GM23248 (cell line): ENCODE measurements at regions not wholly inside any gene's neighbourhood (a gene's known extent, or its start where the extent isn't known, plus 50 kb on each side); places are given as distances from the start of the nearest gene placed in this dataset.

ENCODE experiments used
- DNase-seq: peaks from one replicate; pipeline ENCODE4 v3.0.0-alpha.2; 2015
- H2AFZ ChIP-seq: fragments of 200-600 bp; sonication (generic); 2 replicates; pipeline ENCODE4 v1.6.1; 2016; ENCODE audit warnings: antibody characterized with exemption
- H3F3A ChIP-seq: fragments of 200-600 bp; sonication (generic); 2 replicates; pipeline ENCODE4 v1.6.1; 2016; ENCODE audit warnings: mild to moderate bottlenecking, antibody characterized with exemption, mixed run types; ENCODE audit not compliant: insufficient read depth
- H3K27ac ChIP-seq: fragments of 200-600 bp; sonication (generic); 2 replicates; pipeline ENCODE4 v1.5.1; 2016; ENCODE audit warnings: mild to moderate bottlenecking
- H3K27me3 ChIP-seq: fragments of 200-600 bp; sonication (generic); replicated peaks from 2 replicates; pipeline ENCODE4 v1.6.1; 2016; ENCODE audit warnings: mild to moderate bottlenecking; ENCODE audit not compliant: insufficient read depth
- H3K36me3 ChIP-seq: fragments of 200-600 bp; sonication (generic); 2 replicates; pipeline ENCODE4 v1.6.1; 2016; ENCODE audit warnings: low read depth, mild to moderate bottlenecking
- H3K4me1 ChIP-seq: fragments of 200-600 bp; sonication (generic); 2 replicates; pipeline ENCODE4 v1.6.1; 2016; ENCODE audit warnings: mild to moderate bottlenecking; ENCODE audit not compliant: insufficient read depth
- H3K4me2 ChIP-seq: fragments of 200-600 bp; sonication (generic); one replicate; pipeline ENCODE4 v1.6.1; 2016; ENCODE audit warnings: mild to moderate bottlenecking; ENCODE audit not compliant: unreplicated experiment
- H3K4me3 ChIP-seq: fragments of 200-600 bp; sonication (generic); 2 replicates; pipeline ENCODE4 v1.5.1; 2016; ENCODE audit warnings: mild to moderate bottlenecking
- H3K79me2 ChIP-seq: fragments of 200-600 bp; sonication (generic); 2 replicates; pipeline ENCODE4 v1.6.1; 2016; ENCODE audit warnings: mild to moderate bottlenecking; ENCODE audit not compliant: insufficient read depth
- H3K9ac ChIP-seq: fragments of 200-600 bp; sonication (generic); 2 replicates; pipeline ENCODE4 v1.6.1; 2016; ENCODE audit warnings: mild to moderate bottlenecking
- H3K9me2 ChIP-seq: fragments of 200-600 bp; sonication (generic); 2 replicates; pipeline ENCODE4 v1.6.1; 2016; ENCODE audit warnings: mixed run types, mild to moderate bottlenecking, moderate library complexity; ENCODE audit not compliant: insufficient read depth
- H3K9me3 ChIP-seq: fragments of 200-600 bp; sonication (generic); one replicate; pipeline ENCODE4 v1.6.1; 2017; ENCODE audit warnings: low read depth
- H4K20me1 ChIP-seq: fragments of 200-600 bp; sonication (generic); 2 replicates; pipeline ENCODE4 v1.6.0; 2016; ENCODE audit not compliant: insufficient read depth
- EZH2 ChIP-seq: fragments of 200-600 bp; sonication (generic); IDR thresholded peaks from 2 replicates; pipeline ENCODE4 v1.6.1; 2018; ENCODE audit warnings: antibody characterized with exemption, mild to moderate bottlenecking; ENCODE audit not compliant: insufficient read depth, poor library complexity, severe bottlenecking
- EZH2phosphoT487 ChIP-seq: fragments of 200-600 bp; sonication (generic); IDR thresholded peaks from 2 replicates; pipeline ENCODE4 v1.6.1; 2018; ENCODE audit warnings: antibody characterized with exemption, moderate library complexity, mild to moderate bottlenecking, low read depth; ENCODE audit not compliant: insufficient read depth
- WGBS, 2 experiments: methylation state at CpG; one replicate each; pipeline ENCODE4 v1.1.6; 2015 to 2017; ENCODE audit warnings: low lambda C conversion rate in 2 of 2, low coverage in 1 of 2; ENCODE audit errors: missing lambda C conversion rate in 2 of 2; 5-methylcytosine and 5-hydroxymethylcytosine counted together
- in situ Hi-C: fragments of 300-500 bp; cut with MboI; formaldehyde crosslinking; loops from 2 replicates; pipeline ENCODE4 v1.15.0; 2020

GRCh38 chr1:238176441-238176840 is 285.7 kb upstream of the ZP4 start:
- Histone ChIP-seq H3K9ac (no peak overlapping the region), H3K9me2 (no peaks in the 10 kb centered on the region), H3K9me3 (no peaks in the 10 kb centered on the region), H3K4me3 (no peak overlapping the region), H3K27me3 (no peaks in the 10 kb centered on the region), H3F3A (no peaks in the 10 kb centered on the region), H4K20me1 (no peaks in the 10 kb centered on the region), H3K4me1 (no peaks in the 10 kb centered on the region), H3K36me3 (no peaks in the 10 kb centered on the region), H3K27ac (no peak overlapping the region), H3K79me2 (no peaks in the 10 kb centered on the region), H2AFZ (no peak overlapping the region), H3K4me2 (no peak overlapping the region)
- DNase-seq = no peak
- WGBS, 2 experiments = 25 to 33% methylated on average over 2 of the region's 2 CpGs
- in situ Hi-C loops = no loop called here
- TF ChIP-seq EZH2phosphoT487 = no peak
- TF ChIP-seq EZH2 = no peak

- no peak overlapping the region for H3K9ac ChIP-seq
- no peaks in the 10 kb centered on the region for H3K36me3 ChIP-seq
- no peaks in the 10 kb centered on the region for H3K9me3 ChIP-seq
- in situ Hi-C loops = no loop called here
- no peak for TF ChIP-seq EZH2
- no peak for TF ChIP-seq EZH2phosphoT487
- H2AFZ ChIP-seq = no peak overlapping the region
- no peaks in the 10 kb centered on the region for H3K4me1 ChIP-seq
- no peak overlapping the region for H3K4me2 ChIP-seq
- no peaks in the 10 kb centered on the region for H3K27me3 ChIP-seq
- H4K20me1 ChIP-seq = no peaks in the 10 kb centered on the region
- no peaks in the 10 kb centered on the region for H3K9me2 ChIP-seq
- WGBS, 2 experiments = 3 to 4% methylated on average over 2 of the region's 2 CpGs
- H3F3A ChIP-seq = no peaks in the 10 kb centered on the region
- H3K79me2 ChIP-seq = no peaks in the 10 kb centered on the region
- DNase-seq = no peak
- no peak overlapping the region for H3K4me3 ChIP-seq
- H3K27ac ChIP-seq = no peak overlapping the region
Measured at GRCh38 chr1:238171985-238172384, 281.3 kb upstream of the ZP4 start.

- Histone ChIP-seq H3K4me2 (no peak overlapping the region), H3K4me3 (no peak overlapping the region), H3K36me3 (no peaks in the 10 kb centered on the region), H3K9me2 (no peaks in the 10 kb centered on the region), H3K9ac (no peak overlapping the region), H3K4me1 (no peaks in the 10 kb centered on the region), H3K79me2 (no peaks in the 10 kb centered on the region), H4K20me1 (no peaks in the 10 kb centered on the region), H3K27ac (no peak overlapping the region), H3K27me3 (no peaks in the 10 kb centered on the region), H3K9me3 (no peaks in the 10 kb centered on the region), H3F3A (no peaks in the 10 kb centered on the region), H2AFZ (no peak overlapping the region)
- no peak for DNase-seq
- in situ Hi-C loops = no loop called here
- TF ChIP-seq EZH2 (no peak), EZH2phosphoT487 (no peak)
Measured at GRCh38 chr1:238161955-238162354, 271.2 kb upstream of the ZP4 start.

GRCh38 chr1:238153939-238154338 is 263.2 kb upstream of the ZP4 start:
- no peak for TF ChIP-seq EZH2
- TF ChIP-seq EZH2phosphoT487 = no peak
- in situ Hi-C loops = no loop called here
- WGBS, 2 experiments = 0 to 4% methylated on average over 3 of the region's 3 CpGs
- no peaks in the 10 kb centered on the region for H3K9me3 ChIP-seq
- H3K9me2 ChIP-seq = no peaks in the 10 kb centered on the region
- no peak overlapping the region for H3K4me2 ChIP-seq
- H3K4me1 ChIP-seq = no peaks in the 10 kb centered on the region
- H3K36me3 ChIP-seq = no peaks in the 10 kb centered on the region
- no peaks in the 10 kb centered on the region for H4K20me1 ChIP-seq
- DNase-seq = no peak
- H3K27ac ChIP-seq = no peak overlapping the region
- no peak overlapping the region for H3K9ac ChIP-seq
- H2AFZ ChIP-seq = no peak overlapping the region
- no peaks in the 10 kb centered on the region for H3K27me3 ChIP-seq
- no peaks in the 10 kb centered on the region for H3K79me2 ChIP-seq
- H3F3A ChIP-seq = no peaks in the 10 kb centered on the region
- H3K4me3 ChIP-seq = no peak overlapping the region

DNA sequence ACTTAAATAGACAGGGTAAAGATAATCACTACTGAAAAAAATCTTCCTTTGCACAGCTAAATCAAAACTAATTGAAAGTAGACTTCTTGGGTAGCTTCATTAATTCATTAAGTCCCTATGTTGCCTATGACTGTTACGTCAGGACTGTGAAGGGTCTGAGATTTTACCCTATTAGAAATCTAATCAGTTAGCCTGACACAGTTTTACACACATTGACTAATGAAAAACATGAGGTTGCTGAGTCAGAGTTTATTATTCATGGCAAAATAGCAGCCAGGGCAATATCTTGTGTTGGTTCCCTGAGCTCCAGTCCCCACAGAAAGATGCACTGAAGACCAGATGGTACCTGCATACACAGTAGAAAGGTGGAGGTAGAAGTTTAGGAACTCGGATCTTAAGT is 262.5 kb upstream of the ZP4 start:
- no peak overlapping the region for H3K9ac ChIP-seq
- no peak overlapping the region for H3K27ac ChIP-seq
- H4K20me1 ChIP-seq = no peaks in the 10 kb centered on the region
- no peaks in the 10 kb centered on the region for H3K9me2 ChIP-seq
- no peaks in the 10 kb centered on the region for H3K36me3 ChIP-seq
- in situ Hi-C loops = no loop called here
- H3K4me2 ChIP-seq = no peak overlapping the region
- H2AFZ ChIP-seq = no peak overlapping the region
- WGBS, 2 experiments = 8 to 13% methylated on average over 2 of the region's 2 CpGs
- H3K79me2 ChIP-seq = no peaks in the 10 kb centered on the region
- H3F3A ChIP-seq = no peaks in the 10 kb centered on the region
- DNase-seq = no peak
- H3K4me1 ChIP-seq = no peaks in the 10 kb centered on the region
- H3K27me3 ChIP-seq = no peaks in the 10 kb centered on the region
- H3K4me3 ChIP-seq = no peak overlapping the region
- no peaks in the 10 kb centered on the region for H3K9me3 ChIP-seq
- TF ChIP-seq EZH2phosphoT487 (no peak), EZH2 (no peak)
